GM18951 (cell line): ENCODE measurements at regions not wholly inside any gene's neighbourhood (a gene's known extent, or its start where the extent isn't known, plus 50 kb on each side); places are given as distances from the start of the nearest gene placed in this dataset.
"Not testable (repeated sequence)": the region's sequence is repeated elsewhere in the genome, so short reads cannot be mapped to it uniquely, and the experiment has no call there.

Experiments used
- POLR2A ChIP-seq: IDR thresholded peaks from 4 replicates; pipeline ENCODE4 v1.6.1; 2011; ENCODE audit warnings: mild to moderate bottlenecking; ENCODE audit not compliant: insufficient read length, insufficient read depth; ENCODE audit errors: extremely low read depth
- in situ Hi-C: fragments of 300-500 bp; cut with MboI; formaldehyde crosslinking; loops from one replicate; pipeline ENCODE4 v1.12.0; 2022; ENCODE audit warnings: low sequenced_read_pairs, mixed read lengths, inconsistent platforms; ENCODE audit not compliant: unreplicated experiment

- in situ Hi-C loops = no loop called here
Measured at GRCh38 chr3:181999314-181999713, 287.6 kb downstream of the SOX2 start.

GRCh38 chr3:182000447-182000846 lies 288.7 kb downstream of the SOX2 start:
- in situ Hi-C loops = no loop called here
- TF ChIP-seq POLR2A = no peak

More at GRCh38 chr3:181999314-181999713, 287.6 kb downstream of the SOX2 start:
- no peak for TF ChIP-seq POLR2A

- in situ Hi-C loops = no loop called here
- no peak for TF ChIP-seq POLR2A
Measured at GRCh38 chr3:182005219-182005618, 293.5 kb downstream of the SOX2 start.

- in situ Hi-C loops = no loop called here
- no peak for TF ChIP-seq POLR2A
Measured at GRCh38 chr3:182005701-182006100, 294.0 kb downstream of the SOX2 start.

GRCh38 chr3:182006431-182006830 lies 294.7 kb downstream of the SOX2 start:
- no peak for TF ChIP-seq POLR2A
- in situ Hi-C loops = no loop called here

GRCh38 chr3:182007441-182007840 lies 295.7 kb downstream of the SOX2 start:
- no peak for TF ChIP-seq POLR2A
- in situ Hi-C loops = no loop called here

- in situ Hi-C loops = no loop called here
- TF ChIP-seq POLR2A = no peak
Measured at GRCh38 chr3:182018361-182018760, 306.6 kb downstream of the SOX2 start.

- in situ Hi-C loops = no loop called here
- no peak for TF ChIP-seq POLR2A
Measured at GRCh38 chr3:182019926-182020325, 308.2 kb downstream of the SOX2 start.

GRCh38 chr3:182023843-182024242 lies 312.1 kb downstream of the SOX2 start:
- in situ Hi-C loops = no loop called here
- no peak for TF ChIP-seq POLR2A

GRCh38 chr3:182027366-182027765 lies 315.6 kb downstream of the SOX2 start:
- no peak for TF ChIP-seq POLR2A
- in situ Hi-C loops = no loop called here

- in situ Hi-C loops = no loop called here
Measured at GRCh38 chr3:182028081-182028480, 316.4 kb downstream of the SOX2 start.

GRCh38 chr3:182034231-182034630 lies 322.5 kb downstream of the SOX2 start:
- in situ Hi-C loops = not testable (repeated sequence)

More at GRCh38 chr3:182028081-182028480, 316.4 kb downstream of the SOX2 start:
- TF ChIP-seq POLR2A = no peak

- in situ Hi-C loops = no loop called here
- no peak for TF ChIP-seq POLR2A
Measured at GRCh38 chr3:182035324-182035723, 323.6 kb downstream of the SOX2 start.

GRCh38 chr3:182036382-182036781 lies 324.7 kb downstream of the SOX2 start:
- TF ChIP-seq POLR2A = no peak

GRCh38 chr3:182041668-182042291 lies 330.1 kb downstream of the SOX2 start:
- in situ Hi-C loops = no loop called here
- TF ChIP-seq POLR2A = no peak

More at GRCh38 chr3:182036382-182036781, 324.7 kb downstream of the SOX2 start:
- in situ Hi-C loops = no loop called here
